ENCODE measurements at regions not wholly inside any gene's neighbourhood (a gene's known extent, or its start where the extent isn't known, plus 50 kb on each side); places are given as distances from the start of the nearest gene placed in this dataset.

DNA sequence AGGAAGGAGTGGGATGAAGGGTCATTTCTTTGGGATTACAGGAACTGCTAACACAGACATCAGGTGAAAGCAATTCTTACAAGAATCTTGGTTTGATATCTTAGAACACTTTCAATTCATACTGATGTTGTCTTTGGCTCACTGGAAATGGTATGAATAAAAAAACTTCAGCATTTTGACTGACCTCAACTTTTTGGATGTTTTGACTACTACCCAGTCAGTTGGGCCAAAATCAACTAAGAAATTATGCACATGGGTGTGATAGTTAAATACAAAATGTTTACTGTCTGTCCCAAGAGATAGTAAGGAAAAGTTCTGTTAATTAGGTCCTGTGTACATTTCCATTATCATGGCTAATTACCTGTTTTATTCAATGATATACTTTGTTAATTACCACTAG, 165.5 kb upstream of the LRIG1 start:
- TF ChIP-seq, protein P1, sequence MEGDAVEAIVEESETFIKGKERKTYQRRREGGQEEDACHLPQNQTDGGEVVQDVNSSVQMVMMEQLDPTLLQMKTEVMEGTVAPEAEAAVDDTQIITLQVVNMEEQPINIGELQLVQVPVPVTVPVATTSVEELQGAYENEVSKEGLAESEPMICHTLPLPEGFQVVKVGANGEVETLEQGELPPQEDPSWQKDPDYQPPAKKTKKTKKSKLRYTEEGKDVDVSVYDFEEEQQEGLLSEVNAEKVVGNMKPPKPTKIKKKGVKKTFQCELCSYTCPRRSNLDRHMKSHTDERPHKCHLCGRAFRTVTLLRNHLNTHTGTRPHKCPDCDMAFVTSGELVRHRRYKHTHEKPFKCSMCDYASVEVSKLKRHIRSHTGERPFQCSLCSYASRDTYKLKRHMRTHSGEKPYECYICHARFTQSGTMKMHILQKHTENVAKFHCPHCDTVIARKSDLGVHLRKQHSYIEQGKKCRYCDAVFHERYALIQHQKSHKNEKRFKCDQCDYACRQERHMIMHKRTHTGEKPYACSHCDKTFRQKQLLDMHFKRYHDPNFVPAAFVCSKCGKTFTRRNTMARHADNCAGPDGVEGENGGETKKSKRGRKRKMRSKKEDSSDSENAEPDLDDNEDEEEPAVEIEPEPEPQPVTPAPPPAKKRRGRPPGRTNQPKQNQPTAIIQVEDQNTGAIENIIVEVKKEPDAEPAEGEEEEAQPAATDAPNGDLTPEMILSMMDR (IDR thresholded peaks at IDR 0.05; ENCODE audit: low read depth, low read length), result no peak
- H3K4me3 ChIP-seq (ENCODE audit: low read depth, low read length), result no peak overlapping the region

DNA sequence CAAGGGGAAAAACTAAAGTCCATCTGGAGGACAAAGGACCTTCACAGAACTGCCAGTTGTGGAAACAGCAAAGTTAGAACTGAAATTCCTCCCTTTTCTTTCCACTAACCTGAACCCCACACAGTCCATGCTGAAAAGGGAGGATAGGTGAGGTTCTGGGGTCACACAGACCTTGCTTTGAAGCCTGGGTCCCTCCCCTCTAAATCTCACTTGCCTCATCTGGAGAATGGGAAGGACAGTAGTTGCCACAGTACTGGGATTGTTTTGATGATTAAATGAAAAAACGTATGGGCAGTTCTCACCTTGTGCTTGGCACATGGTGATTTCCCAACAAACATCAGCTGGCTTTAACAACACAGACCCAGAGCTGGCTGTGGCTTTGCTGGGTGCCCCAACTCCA, 166.4 kb upstream of the LRIG1 start:
- TF ChIP-seq, protein P1 (IDR thresholded peaks at IDR 0.05; ENCODE audit: low read depth, low read length), result no peak
- no peak overlapping the region for H3K4me3 ChIP-seq (ENCODE audit: low read depth, low read length)

DNA sequence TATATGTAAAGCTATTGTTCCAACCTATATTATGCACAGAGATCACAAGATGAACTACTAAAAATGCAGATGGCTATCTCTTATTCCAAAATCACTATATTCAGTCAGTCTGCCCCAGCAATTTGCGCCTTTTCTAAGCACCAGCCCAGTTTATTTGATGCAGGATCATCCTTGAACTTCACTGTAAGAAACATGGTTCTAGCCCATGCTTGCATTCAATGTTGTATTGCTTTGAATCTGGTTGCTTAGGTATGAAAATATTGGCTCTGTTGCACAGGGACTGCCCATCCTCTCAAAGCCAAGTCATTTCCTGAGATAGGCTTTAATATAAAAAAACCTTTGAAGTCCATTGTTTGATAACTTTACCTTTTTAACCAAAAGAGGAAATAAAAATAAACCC, 170.5 kb upstream of the LRIG1 start:
- H3K4me3 ChIP-seq (ENCODE audit: low read depth, low read length), result no peak overlapping the region

DNA sequence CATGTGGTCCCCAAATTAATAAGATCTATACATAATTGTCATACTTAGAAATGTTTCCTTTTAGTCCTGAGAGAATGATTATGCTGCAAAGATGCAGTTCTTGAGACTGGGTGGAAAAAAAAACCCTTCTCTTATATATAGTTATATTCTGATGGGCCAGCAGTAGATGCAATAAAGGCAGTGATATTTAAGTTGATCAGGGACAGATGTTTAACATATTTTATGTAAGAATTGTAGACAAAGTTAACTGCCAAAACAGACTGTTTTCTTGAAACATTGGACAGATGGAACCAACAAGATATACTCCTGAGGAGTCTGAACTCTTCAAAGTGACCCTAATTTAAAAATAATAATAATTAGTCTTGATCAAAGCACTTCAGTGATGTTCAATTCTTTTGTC, 172.0 kb upstream of the LRIG1 start:
- H3K4me3 ChIP-seq (ENCODE audit: low read depth, low read length), result no peak overlapping the region
- TF ChIP-seq, protein P1 (IDR thresholded peaks at IDR 0.05; ENCODE audit: low read depth, low read length), result no peak

More for the DNA sequence above, 170.5 kb upstream of the LRIG1 start:
- TF ChIP-seq, protein P1 (IDR thresholded peaks at IDR 0.05; ENCODE audit: low read depth, low read length), result no peak

DNA sequence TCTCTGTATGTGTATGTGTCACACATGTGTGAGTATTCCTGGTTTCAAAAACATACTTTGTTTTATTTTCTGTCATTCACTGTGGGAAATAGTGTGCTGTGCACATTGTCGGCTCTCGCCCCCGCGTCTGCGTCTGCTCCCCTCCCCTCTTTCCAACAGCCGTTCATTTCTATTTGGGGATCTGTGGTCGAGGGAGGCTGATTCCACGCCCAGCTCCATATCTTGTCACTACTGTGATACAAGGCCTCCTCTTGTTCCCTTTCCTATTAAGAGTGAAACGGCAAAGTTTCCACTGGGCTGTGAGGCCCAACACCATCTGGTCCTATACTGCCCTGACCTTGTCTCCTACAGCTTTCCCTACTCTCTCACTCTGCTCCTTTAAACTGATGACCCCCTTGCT, 172.5 kb upstream of the LRIG1 start:
- no peak overlapping the region for H3K4me3 ChIP-seq (ENCODE audit: low read depth, low read length)
- TF ChIP-seq, protein P1 (IDR thresholded peaks at IDR 0.05; ENCODE audit: low read depth, low read length), result no peak

DNA sequence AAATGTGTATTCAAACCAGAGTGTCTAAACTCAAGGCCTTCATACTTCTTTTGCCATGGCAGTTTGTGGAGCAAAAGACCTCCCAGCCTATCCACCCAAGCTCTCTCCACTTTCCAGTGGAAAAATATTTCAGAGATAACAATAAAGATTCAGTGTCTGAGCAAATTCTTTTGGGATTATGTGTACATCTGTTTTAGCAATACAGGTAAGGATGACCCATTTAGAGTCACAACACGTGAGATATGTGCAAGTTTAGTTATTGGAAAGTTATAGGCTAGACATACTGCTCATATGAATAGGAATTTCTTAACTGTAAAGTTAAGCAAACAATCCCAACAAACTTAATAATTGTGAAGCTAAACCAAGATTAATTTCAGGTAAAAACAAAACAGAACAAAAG, 174.5 kb upstream of the LRIG1 start:
- H3K4me3 ChIP-seq (ENCODE audit: low read depth, low read length), result no peak overlapping the region
- TF ChIP-seq, protein P1 (IDR thresholded peaks at IDR 0.05; ENCODE audit: low read depth, low read length), result no peak

DNA sequence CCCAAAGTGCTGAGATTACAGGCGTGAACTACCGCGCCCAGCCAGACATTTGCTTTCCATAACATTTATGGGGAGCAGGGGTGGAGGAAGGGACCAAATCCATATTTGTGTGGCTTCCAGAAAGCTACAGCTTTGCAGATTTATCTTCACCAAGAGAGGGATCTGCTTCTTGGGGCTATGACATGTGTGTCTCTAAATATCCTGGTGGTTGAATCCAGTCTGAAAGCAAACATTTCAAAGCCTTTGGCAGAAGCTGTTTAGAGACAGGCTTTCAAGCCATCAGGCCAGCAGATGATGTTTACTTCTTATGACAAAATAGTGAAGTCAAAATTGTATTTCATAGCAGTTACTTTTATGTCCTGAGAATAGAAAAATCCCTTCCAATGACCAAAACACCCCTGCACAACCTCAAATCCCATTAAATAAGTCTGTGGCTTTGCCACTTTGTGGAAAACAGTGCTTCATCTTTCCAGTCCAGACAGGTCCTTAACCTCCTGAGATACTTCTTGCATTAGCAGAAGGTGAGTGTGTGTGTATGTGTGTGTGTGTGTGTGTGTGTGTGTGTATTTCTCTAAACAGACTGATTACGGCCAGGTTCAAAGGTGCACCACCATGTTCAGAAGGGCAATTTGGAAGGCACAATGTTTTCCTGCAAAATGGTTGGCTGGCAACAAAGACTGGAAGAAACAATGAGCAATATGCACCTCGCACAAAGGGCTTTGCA, 191.4 kb upstream of the LRIG1 start:
- TF ChIP-seq, protein P1 (IDR thresholded peaks at IDR 0.05; ENCODE audit: low read depth, low read length), result no peak
- H3K4me3 ChIP-seq (ENCODE audit: low read depth, low read length), result no peak overlapping the region
